HEK293 (cell line): ENCODE measurements at regions not wholly inside any gene's neighbourhood (a gene's known extent, or its start where the extent isn't known, plus 50 kb on each side); places are given as distances from the start of the nearest gene placed in this dataset.

Experiments used
- CTCF ChIA-PET: fragments of 350-600 bp; formaldehyde crosslinking; extraction: SDS; loops from one replicate; lab custom pipeline; 2021; ENCODE audit warnings: antibody characterized with exemption; lab: Yijun Ruan, JAX
- POLR2A ChIA-PET: fragments of 300-600 bp; formaldehyde crosslinking; extraction: SDS; loops from one replicate; lab custom pipeline; 2020; ENCODE audit warnings: antibody characterized with exemption, inconsistent platforms; lab: Yijun Ruan, JAX
- H3K27ac ChIP-seq: fragments of 200-500 bp; sonication (Bioruptor generic); 2 replicates; pipeline ENCODE4 v1.5.1; 2014; ENCODE audit warnings: low read depth, low read length, control low read depth, inconsistent platforms; ENCODE audit errors: extremely low read depth
- H3K36me3 ChIP-seq, 2 experiments: fragments of 200-500 bp in 1 of 2; sonication (Bioruptor generic) in 1 of 2; 1 replicate in 1 of 2; 2 replicates in 1 of 2; pipeline ENCODE4 v1.5.1; 2014 to 2017; ENCODE audit warnings: inconsistent platforms in 2 of 2, low read length in 2 of 2; ENCODE audit not compliant: control insufficient read depth in 2 of 2, insufficient read depth in 1 of 2
- H3K4me1 ChIP-seq: fragments of 200-500 bp; sonication (Bioruptor generic); 2 replicates; pipeline ENCODE4 v1.5.1; 2014; ENCODE audit warnings: mild to moderate bottlenecking, low read length, inconsistent platforms; ENCODE audit not compliant: control insufficient read depth, insufficient read depth
- H3K4me3 ChIP-seq: 2 replicates; pipeline ENCODE4 v1.5.1; 2011; ENCODE audit warnings: low read depth, mild to moderate bottlenecking, control low read depth, low read length, moderate library complexity
- H3K9me3 ChIP-seq: fragments of 200-500 bp; sonication (Bioruptor generic); 2 replicates; pipeline ENCODE4 v1.5.1; 2014; ENCODE audit warnings: low read depth, low read length, inconsistent platforms; ENCODE audit not compliant: control insufficient read depth, insufficient read depth
- GFI1B ChIP-seq: fragments of 450-650 bp; formaldehyde crosslinking; IDR thresholded peaks from 2 replicates; pipeline ENCODE4 v1.5.1; 2016; ENCODE audit warnings: missing biosample characterization, missing genetic modification characterization
- KLF1 ChIP-seq: fragments of 450-650 bp; formaldehyde crosslinking; IDR thresholded peaks from 2 replicates; pipeline ENCODE4 v1.5.1; 2016; ENCODE audit warnings: missing biosample characterization, missing genetic modification characterization
- KLF17 ChIP-seq: fragments of 450-650 bp; formaldehyde crosslinking; IDR thresholded peaks from 2 replicates; pipeline ENCODE4 v1.5.1; 2016; ENCODE audit warnings: missing biosample characterization, missing genetic modification characterization
- OVOL3 ChIP-seq: fragments of 450-650 bp; formaldehyde crosslinking; IDR thresholded peaks from 2 replicates; pipeline ENCODE4 v1.5.1; 2016; ENCODE audit warnings: missing biosample characterization, missing genetic modification characterization
- SALL2 ChIP-seq: fragments of 450-650 bp; formaldehyde crosslinking; IDR thresholded peaks from 2 replicates; pipeline ENCODE4 v1.5.0; 2017; ENCODE audit warnings: missing biosample characterization, mild to moderate bottlenecking, missing genetic modification characterization, borderline replicate concordance
- SCRT1 ChIP-seq: fragments of 450-650 bp; formaldehyde crosslinking; IDR thresholded peaks from 2 replicates; pipeline ENCODE4 v1.5.1; 2016; ENCODE audit warnings: missing biosample characterization, missing genetic modification characterization, borderline replicate concordance
- TCF7L2 ChIP-seq: IDR thresholded peaks from 2 replicates; pipeline ENCODE4 v1.6.1; 2011; ENCODE audit warnings: low read depth, mild to moderate bottlenecking, inconsistent platforms, low read length, moderate library complexity, borderline replicate concordance
- TSHZ1 ChIP-seq: fragments of 450-650 bp; formaldehyde crosslinking; IDR thresholded peaks from 2 replicates; pipeline ENCODE4 v1.5.1; 2016; ENCODE audit warnings: missing biosample characterization, missing genetic modification characterization, borderline replicate concordance
- YY1 ChIP-seq: fragments of 450-650 bp; formaldehyde crosslinking; IDR thresholded peaks from 2 replicates; pipeline ENCODE4 v1.5.1; 2018; ENCODE audit warnings: missing biosample characterization, missing genetic modification characterization
- ZBTB8A ChIP-seq: fragments of 450-650 bp; formaldehyde crosslinking; IDR thresholded peaks from 2 replicates; pipeline ENCODE4 v1.5.1; 2016; ENCODE audit warnings: missing biosample characterization, missing genetic modification characterization
- ZFP69B ChIP-seq: fragments of 450-650 bp; formaldehyde crosslinking; IDR thresholded peaks from 2 replicates; pipeline ENCODE4 v1.5.1; 2016; ENCODE audit warnings: missing biosample characterization, missing genetic modification characterization
- ZNF292 ChIP-seq: fragments of 450-650 bp; formaldehyde crosslinking; IDR thresholded peaks from 2 replicates; pipeline ENCODE4 v1.5.1; 2016; ENCODE audit warnings: low read depth, missing biosample characterization, missing genetic modification characterization, borderline replicate concordance
- ZNF324 ChIP-seq: fragments of 450-650 bp; formaldehyde crosslinking; IDR thresholded peaks from 2 replicates; pipeline ENCODE4 v1.5.1; 2016; ENCODE audit warnings: missing biosample characterization, missing genetic modification characterization
- ZNF416 ChIP-seq: fragments of 450-650 bp; formaldehyde crosslinking; IDR thresholded peaks from 2 replicates; pipeline ENCODE4 v1.5.1; 2016; ENCODE audit warnings: missing biosample characterization, missing genetic modification characterization
- ZNF426 ChIP-seq: fragments of 450-650 bp; formaldehyde crosslinking; IDR thresholded peaks from 2 replicates; pipeline ENCODE4 v1.5.1; 2017; ENCODE audit warnings: missing biosample characterization, missing genetic modification characterization, mild to moderate bottlenecking, inconsistent platforms, moderate library complexity
- ZNF501 ChIP-seq: fragments of 450-650 bp; formaldehyde crosslinking; IDR thresholded peaks from 2 replicates; pipeline ENCODE4 v1.5.1; 2016; ENCODE audit warnings: missing biosample characterization, missing genetic modification characterization
- ZNF514 ChIP-seq: fragments of 450-650 bp; formaldehyde crosslinking; IDR thresholded peaks from 2 replicates; pipeline ENCODE4 v1.5.1; 2016; ENCODE audit warnings: missing biosample characterization, missing genetic modification characterization
- ZNF600 ChIP-seq: fragments of 450-650 bp; formaldehyde crosslinking; IDR thresholded peaks from 2 replicates; pipeline ENCODE4 v1.5.1; 2016; ENCODE audit warnings: missing biosample characterization, missing genetic modification characterization
- ZNF610 ChIP-seq: fragments of 450-650 bp; formaldehyde crosslinking; IDR thresholded peaks from 2 replicates; pipeline ENCODE4 v1.5.1; 2016; ENCODE audit warnings: missing biosample characterization, missing genetic modification characterization, borderline replicate concordance
- ZNF791 ChIP-seq: fragments of 450-650 bp; formaldehyde crosslinking; IDR thresholded peaks from 2 replicates; pipeline ENCODE4 v1.5.1; 2016; ENCODE audit warnings: missing biosample characterization, missing genetic modification characterization
- ZNF837 ChIP-seq: fragments of 450-650 bp; formaldehyde crosslinking; IDR thresholded peaks from 2 replicates; pipeline ENCODE4 v1.5.1; 2016; ENCODE audit warnings: missing biosample characterization, missing genetic modification characterization
- ZNF843 ChIP-seq: fragments of 450-650 bp; formaldehyde crosslinking; IDR thresholded peaks from 2 replicates; pipeline ENCODE4 v1.5.1; 2016; ENCODE audit warnings: missing biosample characterization, missing genetic modification characterization
- TF ChIP-seq, protein P1 (sequence below): fragments of 450-650 bp; formaldehyde crosslinking; IDR thresholded peaks from 2 replicates; pipeline ENCODE4 v1.5.1; 2016; ENCODE audit warnings: missing biosample characterization, missing genetic modification characterization
- TF ChIP-seq, protein P2 (sequence below): fragments of 450-650 bp; formaldehyde crosslinking; IDR thresholded peaks from 2 replicates; pipeline ENCODE4 v1.5.1; 2016; ENCODE audit warnings: missing biosample characterization, missing genetic modification characterization
- TF ChIP-seq, protein P3 (sequence below): fragments of 450-650 bp; formaldehyde crosslinking; IDR thresholded peaks from 2 replicates; pipeline ENCODE4 v1.5.1; 2016; ENCODE audit warnings: missing biosample characterization, missing genetic modification characterization

DNA sequence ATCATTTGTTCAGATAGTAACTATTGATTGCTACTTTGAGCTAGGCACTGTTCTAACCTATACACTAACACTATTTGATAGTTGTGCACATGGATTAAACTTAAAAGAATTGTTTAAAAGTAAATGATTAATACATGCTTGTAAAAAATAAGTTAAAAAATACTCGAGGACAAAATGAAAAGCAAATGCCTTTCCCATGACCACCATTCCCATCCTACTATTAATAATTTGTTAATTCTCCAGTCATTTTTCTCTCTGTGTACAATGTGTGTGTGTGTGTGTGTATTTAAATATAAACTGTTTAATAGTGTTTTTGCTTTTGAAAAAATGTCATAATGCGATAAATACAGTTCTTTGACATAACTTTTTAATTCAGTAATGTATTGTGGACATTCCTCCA lies 78.7 kb upstream of the KCNMB2 start (continued):
- no peak for TF ChIP-seq KLF1 (tag by site-specific recombination)
- no peak for TF ChIP-seq ZNF292 (tag by site-specific recombination)
- no peak for TF ChIP-seq ZFP69B (tag by site-specific recombination)
- TF ChIP-seq ZNF610 (tag by site-specific recombination): no peak
- no peak for TF ChIP-seq ZNF600 (tag by site-specific recombination)
- TF ChIP-seq ZNF843: no peak
- no peak for TF ChIP-seq SCRT1 (tag by site-specific recombination)

DNA sequence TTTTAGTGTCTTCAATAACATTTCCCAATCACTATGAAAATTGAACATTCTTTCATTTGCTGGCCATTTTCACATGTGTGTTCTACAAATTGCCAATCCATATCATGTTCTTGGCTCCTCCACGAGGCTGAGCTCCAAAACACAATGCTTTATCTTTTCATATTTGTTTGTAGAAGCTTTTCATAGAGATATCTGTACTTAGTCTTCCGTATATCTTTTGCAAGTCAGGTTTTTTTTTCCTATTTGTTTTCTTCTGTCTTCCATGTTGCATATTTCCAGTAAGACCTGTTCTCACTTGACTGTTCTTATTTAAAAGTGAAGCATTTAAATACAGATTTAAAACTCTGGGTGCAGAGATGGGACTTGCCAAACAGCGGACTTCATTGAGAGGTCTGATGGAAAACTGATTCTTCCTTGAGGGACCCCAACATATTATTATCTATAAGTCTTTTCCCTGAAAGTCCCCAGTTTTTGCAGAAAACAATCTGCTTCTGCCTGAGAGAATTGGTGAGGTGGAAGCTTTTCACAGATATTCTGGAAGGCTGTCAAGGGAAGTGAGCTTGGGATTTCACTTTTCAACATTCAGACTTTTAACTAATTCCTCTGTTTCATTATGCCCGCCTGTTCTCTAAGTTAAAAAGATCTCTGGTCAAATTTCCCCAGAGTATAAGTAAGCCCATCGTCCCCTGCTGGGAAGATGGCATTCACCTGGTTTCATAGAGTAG lies 77.8 kb upstream of the KCNMB2 start:
- no peak overlapping the region for H3K27ac ChIP-seq
- POLR2A ChIA-PET: no interaction called here
- no peaks in the 10 kb centered on the region for H3K9me3 ChIP-seq
- CTCF ChIA-PET: no interaction called here
- no peak overlapping the region for H3K4me3 ChIP-seq
- H3K36me3 ChIP-seq: no peaks in the 10 kb centered on the region
- H3K4me1 ChIP-seq: no peaks in the 10 kb centered on the region
- TF ChIP-seq ZNF416 (tag by site-specific recombination) (no peak), GFI1B (tag by site-specific recombination) (no peak), YY1 (no peak), ZNF324 (tag by site-specific recombination) (no peak), ZNF791 (no peak), ZNF837 (tag by site-specific recombination) (no peak)
- TF ChIP-seq, protein P1, sequence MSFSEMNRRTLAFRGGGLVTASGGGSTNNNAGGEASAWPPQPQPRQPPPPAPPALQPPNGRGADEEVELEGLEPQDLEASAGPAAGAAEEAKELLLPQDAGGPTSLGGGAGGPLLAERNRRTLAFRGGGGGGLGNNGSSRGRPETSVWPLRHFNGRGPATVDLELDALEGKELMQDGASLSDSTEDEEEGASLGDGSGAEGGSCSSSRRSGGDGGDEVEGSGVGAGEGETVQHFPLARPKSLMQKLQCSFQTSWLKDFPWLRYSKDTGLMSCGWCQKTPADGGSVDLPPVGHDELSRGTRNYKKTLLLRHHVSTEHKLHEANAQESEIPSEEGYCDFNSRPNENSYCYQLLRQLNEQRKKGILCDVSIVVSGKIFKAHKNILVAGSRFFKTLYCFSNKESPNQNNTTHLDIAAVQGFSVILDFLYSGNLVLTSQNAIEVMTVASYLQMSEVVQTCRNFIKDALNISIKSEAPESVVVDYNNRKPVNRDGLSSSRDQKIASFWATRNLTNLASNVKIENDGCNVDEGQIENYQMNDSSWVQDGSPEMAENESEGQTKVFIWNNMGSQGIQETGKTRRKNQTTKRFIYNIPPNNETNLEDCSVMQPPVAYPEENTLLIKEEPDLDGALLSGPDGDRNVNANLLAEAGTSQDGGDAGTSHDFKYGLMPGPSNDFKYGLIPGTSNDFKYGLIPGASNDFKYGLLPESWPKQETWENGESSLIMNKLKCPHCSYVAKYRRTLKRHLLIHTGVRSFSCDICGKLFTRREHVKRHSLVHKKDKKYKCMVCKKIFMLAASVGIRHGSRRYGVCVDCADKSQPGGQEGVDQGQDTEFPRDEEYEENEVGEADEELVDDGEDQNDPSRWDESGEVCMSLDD: no peak

- H3K4me1 ChIP-seq: no peaks in the 10 kb centered on the region
- H3K27ac ChIP-seq: no peak overlapping the region
- ChIA-PET POLR2A (no interaction called here), CTCF (no interaction called here)
- H3K36me3 ChIP-seq: no peaks in the 10 kb centered on the region
- no peak overlapping the region for H3K4me3 ChIP-seq
- TF ChIP-seq TCF7L2: no peak
- TF ChIP-seq, protein P2, sequence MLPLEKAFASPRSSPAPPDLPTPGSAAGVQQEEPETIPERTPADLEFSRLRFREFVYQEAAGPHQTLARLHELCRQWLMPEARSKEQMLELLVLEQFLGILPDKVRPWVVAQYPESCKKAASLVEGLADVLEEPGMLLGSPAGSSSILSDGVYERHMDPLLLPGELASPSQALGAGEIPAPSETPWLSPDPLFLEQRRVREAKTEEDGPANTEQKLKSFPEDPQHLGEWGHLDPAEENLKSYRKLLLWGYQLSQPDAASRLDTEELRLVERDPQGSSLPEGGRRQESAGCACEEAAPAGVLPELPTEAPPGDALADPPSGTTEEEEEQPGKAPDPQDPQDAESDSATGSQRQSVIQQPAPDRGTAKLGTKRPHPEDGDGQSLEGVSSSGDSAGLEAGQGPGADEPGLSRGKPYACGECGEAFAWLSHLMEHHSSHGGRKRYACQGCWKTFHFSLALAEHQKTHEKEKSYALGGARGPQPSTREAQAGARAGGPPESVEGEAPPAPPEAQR: no peak
- no peak for TF ChIP-seq OVOL3
- TF ChIP-seq ZNF514 (tag by site-specific recombination): no peak
- no peak for TF ChIP-seq ZBTB8A (tag by site-specific recombination)
- TF ChIP-seq, protein P3, sequence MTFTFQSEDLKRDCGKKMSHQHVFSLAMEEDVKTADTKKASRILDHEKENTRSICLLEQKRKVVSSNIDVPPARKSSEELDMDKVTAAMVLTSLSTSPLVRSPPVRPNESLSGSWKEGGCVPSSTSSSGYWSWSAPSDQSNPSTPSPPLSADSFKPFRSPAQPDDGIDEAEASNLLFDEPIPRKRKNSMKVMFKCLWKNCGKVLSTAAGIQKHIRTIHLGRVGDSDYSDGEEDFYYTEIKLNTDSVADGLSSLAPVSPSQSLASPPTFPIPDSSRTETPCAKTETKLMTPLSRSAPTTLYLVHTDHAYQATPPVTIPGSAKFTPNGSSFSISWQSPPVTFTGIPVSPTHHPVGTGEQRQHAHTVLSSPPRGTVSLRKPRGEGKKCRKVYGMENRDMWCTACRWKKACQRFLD (tag by site-specific recombination): no peak
- TF ChIP-seq ZNF426 (tag by site-specific recombination): no peak
- TF ChIP-seq ZNF501 (tag by site-specific recombination): no peak
- no peak for TF ChIP-seq KLF17
- no peak for TF ChIP-seq SALL2 (tag by site-specific recombination)
- TF ChIP-seq TSHZ1 (tag by site-specific recombination): no peak
- H3K9me3 ChIP-seq: no peaks in the 10 kb centered on the region
These were observed 77.2 kb upstream of the KCNMB2 start for GRCh38 chr3:178459038-178459410.
